T-helper 2 cell (primary cell): ENCODE measurements at regions not wholly inside any gene's neighbourhood (a gene's known extent, or its start where the extent isn't known, plus 50 kb on each side); places are given as distances from the start of the nearest gene placed in this dataset.
"Not testable (repeated sequence)": the region's sequence is repeated elsewhere in the genome, so short reads cannot be mapped to it uniquely, and the experiment has no call there.

Experiments
- DNase-seq, 5 experiments: peaks; one replicate each; pipeline versions ENCODE4 v3.0.0 to v3.0.0-alpha.2; 2012 to 2022

DNA sequence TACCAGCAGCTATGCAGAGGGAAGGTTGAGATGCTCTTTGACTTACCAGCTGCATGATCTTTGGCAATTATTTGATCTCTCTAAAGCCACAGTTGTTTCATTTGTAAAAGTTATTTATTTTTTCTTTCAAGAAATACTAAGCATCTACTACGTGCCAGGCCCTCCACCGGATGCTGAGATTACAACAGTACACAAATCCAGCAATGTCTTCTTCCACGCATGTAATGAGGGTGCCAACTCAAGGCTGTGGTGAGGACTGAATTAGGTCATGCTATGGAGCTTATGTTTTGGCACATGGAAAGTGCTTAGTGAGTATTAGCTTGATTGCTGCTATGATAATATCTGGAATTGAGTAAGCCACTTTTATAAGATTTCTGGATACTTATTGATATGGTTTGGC, 358.2 kb downstream of the IRS2 start:
- no peak for DNase-seq

- DNase-seq: no peak
These were observed 358.7 kb downstream of the IRS2 start for GRCh38 chr13:109427695-109428094.

DNA sequence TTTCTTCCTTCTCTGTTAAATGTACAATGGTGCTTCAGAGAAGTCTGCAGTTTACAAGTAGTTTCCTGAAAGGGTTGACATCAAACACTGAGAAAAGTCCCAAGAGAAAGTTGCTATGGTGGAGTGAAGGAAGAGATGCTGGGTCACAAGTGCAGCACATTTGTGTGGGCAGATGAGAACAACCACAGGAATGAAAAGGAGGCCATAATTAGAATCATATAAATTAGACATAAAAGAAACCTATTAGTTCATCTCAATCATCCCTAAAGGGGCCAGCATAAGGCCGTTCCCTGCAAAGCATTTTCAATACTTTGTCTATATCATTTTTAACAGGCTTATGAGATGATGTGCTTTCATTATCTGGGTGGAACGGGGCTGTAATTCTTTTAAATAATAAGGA, 359.2 kb downstream of the IRS2 start:
- DNase-seq: no peak

DNA sequence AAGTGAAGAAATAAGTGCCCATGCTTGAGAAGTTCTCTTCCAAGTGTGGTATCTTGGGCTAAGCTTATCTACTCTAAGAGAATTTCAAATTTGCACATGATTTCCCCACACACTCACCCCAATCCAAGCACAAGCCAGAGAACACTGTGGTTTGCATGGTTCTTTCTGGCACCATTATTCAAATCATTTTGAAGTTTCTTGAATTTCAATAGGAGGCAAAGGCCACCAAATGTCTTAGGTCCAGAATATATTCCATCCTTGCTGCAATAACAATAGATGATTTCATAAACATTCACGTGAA, 359.7 kb downstream of the IRS2 start:
- no peak for DNase-seq

DNA sequence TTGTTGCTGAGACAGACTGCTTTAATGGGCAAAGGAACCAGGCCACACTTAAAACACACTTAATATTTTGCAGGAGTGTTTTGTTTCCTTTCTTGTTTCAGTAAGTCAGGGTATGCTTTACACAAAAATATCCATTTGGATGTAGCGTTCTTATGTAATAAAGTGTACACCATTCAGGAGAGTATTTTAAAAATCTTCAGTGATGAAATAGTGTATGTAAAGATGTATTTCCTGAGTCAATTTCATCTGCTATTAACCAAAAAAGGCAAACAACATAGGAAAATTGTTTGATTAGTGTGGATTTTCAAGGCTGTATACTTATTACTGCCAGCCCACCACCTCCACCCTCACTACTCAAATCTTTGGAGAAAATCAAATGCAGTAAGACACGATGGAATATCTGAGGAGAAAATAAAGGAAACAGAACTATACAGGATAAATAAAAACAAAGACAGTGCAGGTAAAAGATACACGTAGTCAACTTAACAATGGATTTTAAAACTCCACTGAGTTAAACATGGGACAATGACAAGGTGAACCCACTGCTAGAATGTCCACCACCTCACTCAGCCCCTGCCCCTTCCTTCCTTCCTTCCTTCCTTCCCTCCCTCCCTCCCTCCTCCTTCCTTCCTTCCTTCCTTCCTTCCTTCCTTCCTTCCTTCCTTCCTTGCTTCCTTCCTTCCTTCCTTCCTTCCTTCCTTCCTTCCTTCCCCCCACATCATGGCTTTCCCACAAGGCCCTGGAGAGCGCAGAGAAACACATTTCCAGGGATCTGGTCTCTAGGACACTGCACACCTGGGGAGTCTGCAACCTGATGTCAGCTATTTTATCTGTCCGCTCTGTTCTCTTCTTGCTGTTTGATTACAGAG, 360.3 kb downstream of the IRS2 start:
- DNase-seq: no peak

DNA sequence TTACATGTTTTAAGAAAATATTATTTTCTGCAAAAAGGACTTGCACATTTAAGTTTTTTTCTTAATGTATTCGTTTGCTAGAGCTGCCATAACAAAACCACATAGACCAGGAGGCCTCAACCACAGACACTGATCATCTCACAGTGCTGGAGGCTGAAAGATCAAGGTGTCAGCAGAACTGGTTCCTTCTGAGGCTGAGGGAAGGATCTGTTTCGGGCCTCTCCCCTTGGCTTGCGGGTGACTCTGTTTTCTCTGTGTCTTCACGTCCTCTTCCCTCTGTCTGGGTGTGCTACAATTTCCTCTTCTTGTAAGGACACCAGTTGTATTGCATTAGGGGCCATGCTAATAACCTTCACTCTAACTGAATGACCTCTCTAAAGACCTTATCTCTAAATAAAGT, 364.2 kb downstream of the IRS2 start:
- peak in 1 of 5 experiments; percentile 17 for DNase-seq

DNA sequence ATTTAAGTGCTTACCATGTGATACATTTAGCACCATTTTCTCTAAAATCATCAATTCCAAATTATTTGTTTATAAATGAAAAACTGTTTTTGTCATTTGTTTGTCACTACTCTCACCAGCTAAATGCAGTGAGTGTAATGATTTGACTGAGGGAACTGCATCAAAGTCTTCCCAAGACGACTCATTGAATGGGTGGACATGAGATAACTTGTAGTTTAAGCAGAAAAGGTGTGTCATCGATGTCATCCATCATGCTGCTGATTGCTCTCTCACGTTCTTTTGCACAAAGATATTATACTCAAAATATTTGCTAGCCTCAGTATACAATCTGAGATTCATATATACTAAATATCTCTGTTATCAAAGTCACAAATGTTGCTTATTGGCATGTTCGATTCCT, 366.5 kb downstream of the IRS2 start:
- no peak for DNase-seq

- DNase-seq: no peak
These were observed 368.3 kb downstream of the IRS2 start for GRCh38 chr13:109418111-109418510.

- no peak for DNase-seq
These were observed 370.4 kb downstream of the IRS2 start for GRCh38 chr13:109416001-109416400.

DNA sequence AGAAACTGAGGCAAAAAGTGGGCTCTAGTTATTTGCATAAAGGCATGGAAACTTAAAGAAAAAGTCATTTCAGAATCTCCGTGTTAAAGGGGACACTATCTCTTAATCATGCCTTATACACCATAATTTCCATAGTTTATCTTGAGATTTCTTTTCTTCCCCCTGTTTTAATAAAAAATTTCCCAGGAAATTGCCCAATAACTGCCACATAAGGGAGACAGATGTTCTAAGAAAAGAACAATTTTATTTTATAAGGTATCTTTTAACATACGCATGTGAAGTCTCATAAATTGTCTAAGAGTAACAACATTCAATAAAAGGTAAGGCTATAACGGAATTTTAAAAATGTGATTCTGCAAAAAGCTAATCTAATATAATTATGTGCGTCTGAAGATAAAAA, 371.3 kb downstream of the IRS2 start:
- DNase-seq: no peak

- DNase-seq: no peak
These were observed 374.0 kb downstream of the IRS2 start for GRCh38 chr13:109412283-109412901.

- DNase-seq: no peak
These were observed 375.5 kb downstream of the IRS2 start for GRCh38 chr13:109410868-109411267.

GRCh38 chr13:109408591-109409382, 377.6 kb downstream of the IRS2 start:
- no peak for DNase-seq

DNA sequence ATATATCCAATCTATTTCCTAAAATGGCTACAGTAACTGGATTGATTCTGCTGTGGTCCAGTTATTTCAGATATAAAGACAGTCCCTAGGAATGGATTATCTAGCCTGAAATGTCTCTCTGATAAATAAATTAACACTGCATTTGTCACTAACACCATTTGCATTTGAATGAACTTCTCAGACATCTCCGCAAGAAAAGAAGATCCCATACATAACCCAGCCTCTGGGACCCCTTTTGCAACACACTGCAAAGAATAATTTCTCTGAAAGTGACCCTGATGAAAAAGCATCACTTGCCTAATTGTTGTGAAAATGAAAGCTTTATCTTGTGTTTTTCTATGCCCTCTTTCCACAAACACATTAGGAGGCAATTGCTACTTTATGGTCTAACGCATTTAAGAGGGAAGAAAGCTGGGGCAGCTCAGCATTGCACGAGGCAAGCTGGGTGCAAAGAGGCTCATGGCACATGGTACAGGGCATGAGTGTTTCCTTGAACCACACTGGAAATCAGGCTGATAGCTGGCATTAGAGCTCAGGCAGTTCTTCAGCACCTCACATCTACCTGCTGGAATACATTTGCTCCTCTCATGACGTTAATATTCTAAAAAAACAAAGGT, 379.9 kb downstream of the IRS2 start:
- no peak for DNase-seq

DNA sequence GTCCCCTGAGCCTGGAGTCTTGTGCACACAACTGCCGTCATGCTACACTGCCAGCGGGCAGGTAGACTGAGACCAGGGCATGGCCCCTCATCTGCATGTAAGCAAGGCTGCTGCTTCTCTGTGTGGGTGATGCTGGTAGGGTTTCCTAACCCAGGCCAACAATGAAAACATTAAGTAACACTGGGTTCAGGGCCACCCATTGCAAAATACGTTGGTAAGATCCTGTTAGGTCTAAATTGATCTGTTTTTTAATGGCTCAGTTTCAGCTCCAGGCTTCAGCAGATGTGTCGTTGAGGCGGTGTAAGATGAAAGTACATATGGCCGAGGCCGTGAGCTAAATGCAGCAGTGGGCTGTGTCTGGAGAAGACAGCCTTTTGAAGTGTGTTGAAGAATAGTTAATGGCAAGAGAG, 383.4 kb downstream of the IRS2 start:
- no peak for DNase-seq

- DNase-seq: no peak
These were observed 384.5 kb downstream of the IRS2 start for GRCh38 chr13:109401891-109402290.

DNA sequence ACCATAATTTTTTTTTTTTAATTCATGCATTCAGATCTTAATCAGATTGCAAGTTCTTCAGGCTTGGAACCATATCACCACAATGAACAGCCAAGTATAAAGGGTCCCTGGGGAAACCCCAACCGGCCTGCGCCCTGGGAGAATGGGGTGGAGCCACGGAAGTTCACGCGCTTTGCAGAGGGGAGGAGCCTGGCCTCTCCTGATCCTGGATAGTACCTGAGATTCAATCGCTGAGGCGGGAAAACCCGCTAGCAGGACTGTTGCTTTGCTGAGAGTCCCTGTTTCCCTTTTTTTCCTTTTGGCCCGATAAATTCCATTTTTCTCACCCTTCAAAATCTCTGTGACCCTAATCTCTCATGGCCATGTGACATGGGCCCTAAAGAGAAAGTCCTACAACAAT, 385.1 kb downstream of the IRS2 start:
- no peak for DNase-seq

DNA sequence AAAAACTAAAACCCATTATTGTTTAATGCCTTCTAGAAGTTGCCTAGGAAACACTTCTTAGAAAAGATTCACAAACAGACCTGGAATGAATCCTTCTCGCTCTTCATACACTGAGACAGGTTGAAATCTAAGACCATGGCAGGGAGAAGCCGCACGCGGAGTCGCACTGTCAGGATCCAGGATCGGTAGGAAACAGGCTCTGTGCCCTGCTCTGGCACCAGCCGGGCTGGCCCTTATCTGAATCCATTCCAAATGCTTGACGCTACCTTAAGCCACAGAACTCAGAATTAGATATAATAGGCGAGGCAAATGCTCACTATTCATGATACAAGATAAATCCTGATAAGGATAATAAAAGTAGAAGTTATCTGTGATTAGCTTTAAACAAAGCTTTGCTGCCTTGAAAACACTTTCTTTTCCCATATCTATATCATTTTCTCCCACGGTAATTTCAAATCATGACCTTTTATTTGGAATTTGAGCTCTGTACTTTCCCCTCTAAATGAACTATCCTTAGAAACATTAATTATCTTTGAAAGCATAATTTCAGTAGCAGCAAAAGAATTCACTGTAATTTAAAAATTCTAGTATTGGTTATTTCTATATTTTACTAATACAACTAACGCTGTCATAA, 385.6 kb downstream of the IRS2 start:
- no peak for DNase-seq

DNA sequence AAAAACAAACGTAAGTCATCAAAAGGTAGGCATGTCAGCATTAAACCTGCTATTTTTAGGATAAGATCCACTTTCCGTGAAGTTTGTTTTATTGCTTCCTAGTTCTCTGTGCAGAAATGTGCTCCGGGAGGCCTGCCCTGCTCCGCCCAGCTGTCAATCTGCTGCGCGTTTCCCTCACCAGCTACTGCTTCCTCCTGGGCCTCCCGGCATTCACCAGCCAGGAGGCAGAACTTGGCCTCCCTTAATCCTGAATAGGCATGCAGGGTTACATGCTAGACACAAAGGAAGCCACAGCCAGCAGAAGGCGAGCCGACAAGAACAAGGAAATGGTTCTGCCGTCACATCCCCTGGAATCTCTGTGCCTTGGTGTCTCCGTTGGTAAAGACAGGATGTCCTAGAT, 386.2 kb downstream of the IRS2 start:
- DNase-seq: no peak

DNA sequence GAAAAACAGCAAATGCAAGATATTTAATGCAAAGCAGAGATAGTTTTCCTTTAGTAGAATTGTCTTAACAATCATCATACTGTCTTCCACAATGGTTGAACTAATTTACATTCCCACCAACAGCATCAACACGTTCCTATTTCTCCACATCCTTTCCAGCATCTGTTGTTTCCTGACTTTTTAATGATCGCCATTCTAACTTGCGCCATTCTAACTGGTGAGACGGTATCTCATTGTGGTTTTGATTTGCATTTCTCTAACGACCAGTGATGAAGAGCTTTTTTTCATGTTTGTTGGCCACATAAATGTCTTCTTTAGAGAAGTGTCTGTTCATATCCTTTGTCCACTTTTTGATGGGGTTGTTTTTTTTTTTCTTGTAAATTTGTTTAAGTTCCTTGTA, 388.3 kb downstream of the IRS2 start:
- not testable (repeated sequence) for DNase-seq

DNA sequence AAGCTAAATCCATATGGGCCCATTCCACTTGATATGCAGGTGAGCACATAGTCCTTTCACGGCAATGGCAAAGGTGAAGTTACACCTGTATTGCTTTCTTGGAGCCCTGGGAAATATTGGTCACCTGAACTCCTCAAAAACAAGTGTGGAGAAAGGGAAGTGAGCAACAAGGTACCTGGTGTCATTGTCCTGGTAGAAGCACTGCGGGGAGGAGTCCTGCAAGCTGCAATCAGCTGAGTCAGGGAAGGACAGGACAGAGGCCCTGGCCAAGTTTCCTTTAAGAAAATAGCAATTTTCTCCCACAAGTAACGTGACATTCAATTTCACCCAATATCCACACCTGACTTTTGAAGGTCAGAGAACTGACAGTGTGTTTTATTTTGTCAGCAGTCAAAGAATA, 389.1 kb downstream of the IRS2 start:
- no peak for DNase-seq

DNA sequence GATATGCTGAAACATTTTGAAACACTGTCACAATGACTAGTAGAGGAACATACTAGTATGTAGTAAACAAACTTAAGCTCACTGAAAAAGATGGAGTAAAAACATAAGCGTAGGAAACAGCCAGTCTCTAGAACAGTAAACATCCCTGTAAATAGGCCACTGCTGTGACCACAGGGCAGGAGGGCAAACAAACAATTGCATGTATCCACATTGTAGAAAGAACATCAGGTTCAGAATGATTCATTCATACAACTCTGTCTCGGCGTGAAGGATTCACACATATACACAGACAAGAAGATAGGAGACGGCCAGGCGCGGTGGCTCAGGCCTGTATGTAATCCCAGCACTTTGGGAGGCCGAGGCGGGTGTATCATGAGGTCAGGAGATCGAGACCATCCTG, 390.1 kb downstream of the IRS2 start:
- no peak for DNase-seq

- no peak for DNase-seq
These were observed 391.4 kb downstream of the IRS2 start for GRCh38 chr13:109395014-109395413.
